ENCODE measurements at regions not wholly inside any gene's neighbourhood (a gene's known extent, or its start where the extent isn't known, plus 50 kb on each side); places are given as distances from the start of the nearest gene placed in this dataset.
A peak's percentile ranks its signal among the peaks of the same experiment; 100 is the strongest.
"Not testable (repeated sequence)": the region's sequence is repeated elsewhere in the genome, so short reads cannot be mapped to it uniquely, and the experiment has no call there.

GRCh38 chr14:99995700-99996356 is 69.4 kb upstream of the EVL start:
- no peaks in the 10 kb centered on the region for H3K36me3 ChIP-seq
- peak; percentile 70 to 75 for DNase-seq
- H3K27me3 ChIP-seq: no peaks in the 10 kb centered on the region
- H3K27ac ChIP-seq: no peak overlapping the region
- TF ChIP-seq CTCF (IDR thresholded peaks at IDR 0.05): peak; percentile 64 to 69
- no peak overlapping the region for H3K4me3 ChIP-seq
- H3K4me1 ChIP-seq: peaks cover 0 to 5% (median 0%) of the 10 kb centered on the region in 4 donors
- no peaks in the 10 kb centered on the region for H3K9me3 ChIP-seq
- intact Hi-C loops (cut with DNase I; ENCODE audit: low total_unique reads): no loop called here

- no peak for DNase-seq
- H3K4me1 ChIP-seq: no peaks in the 10 kb centered on the region
- no peaks in the 10 kb centered on the region for H3K36me3 ChIP-seq
- no peaks in the 10 kb centered on the region for H3K27me3 ChIP-seq
- H3K4me3 ChIP-seq: no peak overlapping the region
- no peaks in the 10 kb centered on the region for H3K9me3 ChIP-seq
- intact Hi-C loops (cut with DNase I; ENCODE audit: low total_unique reads): no loop called here
- no peak overlapping the region for H3K27ac ChIP-seq
- TF ChIP-seq CTCF (IDR thresholded peaks at IDR 0.05): no peak
These were observed 68.2 kb upstream of the EVL start for GRCh38 chr14:99996951-99997571.

- H3K27ac ChIP-seq; H3K4me3 ChIP-seq; DNase-seq; H3K4me1 ChIP-seq; intact Hi-C loops (cut with DNase I; ENCODE audit: low total_unique reads); H3K9me3 ChIP-seq; H3K36me3 ChIP-seq; H3K27me3 ChIP-seq: not testable (repeated sequence)
These were observed 64.8 kb upstream of the EVL start for GRCh38 chr14:100000398-100000797.

GRCh38 chr14:100004392-100004791 is 60.8 kb upstream of the EVL start:
- Histone ChIP-seq H3K36me3 (no peaks in the 10 kb centered on the region), H3K9me3 (no peaks in the 10 kb centered on the region)
- DNase-seq: no peak

GRCh38 chr14:100007254-100007653 is 58.0 kb upstream of the EVL start:
- H3K27ac ChIP-seq: no peak overlapping the region
- no peaks in the 10 kb centered on the region for H3K9me3 ChIP-seq
- peaks cover 0 to 25% (median 0%) of the 10 kb centered on the region in 4 donors for H3K4me1 ChIP-seq
- TF ChIP-seq CTCF (IDR thresholded peaks at IDR 0.05): no peak
- DNase-seq: no peak
- H3K27me3 ChIP-seq: no peaks in the 10 kb centered on the region
- intact Hi-C loops (cut with DNase I; ENCODE audit: low total_unique reads): no loop called here
- no peaks in the 10 kb centered on the region for H3K36me3 ChIP-seq
- no peak overlapping the region for H3K4me3 ChIP-seq

More at GRCh38 chr14:100004392-100004791, 60.8 kb upstream of the EVL start:
- Histone ChIP-seq H3K4me1 (peaks cover 0 to 7% (median 0%) of the 10 kb centered on the region in 4 donors), H3K27me3 (no peaks in the 10 kb centered on the region), H3K27ac (no peak overlapping the region), H3K4me3 (no peak overlapping the region)
- intact Hi-C loops (cut with DNase I; ENCODE audit: low total_unique reads): no loop called here
- no peak for TF ChIP-seq CTCF (IDR thresholded peaks at IDR 0.05)

- intact Hi-C loops (cut with DNase I; ENCODE audit: low total_unique reads); H3K27me3 ChIP-seq; H3K9me3 ChIP-seq; H3K36me3 ChIP-seq; H3K4me3 ChIP-seq; DNase-seq: not testable (repeated sequence)
- Histone ChIP-seq H3K27ac (peak overlapping the region in 1 of 2 donors; percentile 7), H3K4me1 (peaks cover 0 to 25% (median 0%) of the 10 kb centered on the region in 4 donors)
These were observed 55.4 kb upstream of the EVL start for GRCh38 chr14:100009802-100010201.

All from tibial artery (tissue), 4 donors.